ENCODE measurements at regions not wholly inside any gene's neighbourhood (a gene's known extent, or its start where the extent isn't known, plus 50 kb on each side); places are given as distances from the start of the nearest gene placed in this dataset.

DNA sequence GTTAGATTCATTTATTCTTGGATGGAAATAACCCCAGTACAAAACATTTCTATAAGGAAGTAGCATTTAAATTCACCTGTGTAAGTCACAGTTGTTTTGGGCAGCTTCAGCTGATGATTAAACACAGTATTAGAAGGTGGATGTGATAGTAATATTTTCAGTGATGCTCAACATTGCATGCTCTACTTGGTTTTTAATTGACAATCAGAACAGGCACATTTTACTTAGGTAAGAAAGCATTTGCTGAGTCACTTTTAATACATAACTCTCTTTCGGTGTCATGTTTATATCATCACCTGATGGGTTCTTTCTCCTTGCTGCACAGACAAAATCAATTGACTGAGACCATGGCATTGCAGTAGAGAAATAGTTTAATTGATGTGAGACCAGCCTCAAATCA lies 80.7 kb downstream of the CMAS start:
- TF ChIP-seq, protein P1, sequence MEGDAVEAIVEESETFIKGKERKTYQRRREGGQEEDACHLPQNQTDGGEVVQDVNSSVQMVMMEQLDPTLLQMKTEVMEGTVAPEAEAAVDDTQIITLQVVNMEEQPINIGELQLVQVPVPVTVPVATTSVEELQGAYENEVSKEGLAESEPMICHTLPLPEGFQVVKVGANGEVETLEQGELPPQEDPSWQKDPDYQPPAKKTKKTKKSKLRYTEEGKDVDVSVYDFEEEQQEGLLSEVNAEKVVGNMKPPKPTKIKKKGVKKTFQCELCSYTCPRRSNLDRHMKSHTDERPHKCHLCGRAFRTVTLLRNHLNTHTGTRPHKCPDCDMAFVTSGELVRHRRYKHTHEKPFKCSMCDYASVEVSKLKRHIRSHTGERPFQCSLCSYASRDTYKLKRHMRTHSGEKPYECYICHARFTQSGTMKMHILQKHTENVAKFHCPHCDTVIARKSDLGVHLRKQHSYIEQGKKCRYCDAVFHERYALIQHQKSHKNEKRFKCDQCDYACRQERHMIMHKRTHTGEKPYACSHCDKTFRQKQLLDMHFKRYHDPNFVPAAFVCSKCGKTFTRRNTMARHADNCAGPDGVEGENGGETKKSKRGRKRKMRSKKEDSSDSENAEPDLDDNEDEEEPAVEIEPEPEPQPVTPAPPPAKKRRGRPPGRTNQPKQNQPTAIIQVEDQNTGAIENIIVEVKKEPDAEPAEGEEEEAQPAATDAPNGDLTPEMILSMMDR (conservative IDR thresholded peaks at IDR 0.05) = no peak
- TF ChIP-seq ZFX (IDR thresholded peaks at IDR 0.05) = no peak

Measured in C4-2B (cell line).